GM19035 (cell line): ENCODE measurements at regions not wholly inside any gene's neighbourhood (a gene's known extent, or its start where the extent isn't known, plus 50 kb on each side); places are given as distances from the start of the nearest gene placed in this dataset.
"Not testable (repeated sequence)": the region's sequence is repeated elsewhere in the genome, so short reads cannot be mapped to it uniquely, and the experiment has no call there.

Experiments used
- ATAC-seq: cut with Tn5 transposase; IDR thresholded peaks from one replicate; pipeline ENCODE4 v1.9.1; 2021; ENCODE audit not compliant: unreplicated experiment

- no peak for ATAC-seq
Measured at GRCh38 chr1:5603353-5604104, 388.7 kb downstream of the NPHP4 start.

DNA sequence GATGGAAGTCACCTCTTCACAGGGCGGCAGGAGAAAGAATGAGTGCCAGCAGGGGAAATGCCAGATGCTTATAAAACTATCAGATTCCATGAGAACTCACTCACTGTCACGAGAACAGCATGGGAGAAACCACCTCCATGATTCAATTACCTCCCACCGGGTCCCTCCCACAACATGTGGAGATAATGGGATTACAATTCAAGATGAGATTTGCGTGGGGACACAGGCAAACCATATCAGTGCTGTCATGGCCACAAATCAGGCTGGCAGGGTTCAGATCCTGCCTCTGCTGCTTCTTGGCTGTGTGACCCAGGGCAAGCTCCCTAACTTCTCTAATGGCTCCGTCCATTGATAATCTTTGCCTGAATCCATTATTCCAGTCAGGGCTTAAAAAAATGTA lies 389.5 kb downstream of the NPHP4 start:
- ATAC-seq: not testable (repeated sequence)

DNA sequence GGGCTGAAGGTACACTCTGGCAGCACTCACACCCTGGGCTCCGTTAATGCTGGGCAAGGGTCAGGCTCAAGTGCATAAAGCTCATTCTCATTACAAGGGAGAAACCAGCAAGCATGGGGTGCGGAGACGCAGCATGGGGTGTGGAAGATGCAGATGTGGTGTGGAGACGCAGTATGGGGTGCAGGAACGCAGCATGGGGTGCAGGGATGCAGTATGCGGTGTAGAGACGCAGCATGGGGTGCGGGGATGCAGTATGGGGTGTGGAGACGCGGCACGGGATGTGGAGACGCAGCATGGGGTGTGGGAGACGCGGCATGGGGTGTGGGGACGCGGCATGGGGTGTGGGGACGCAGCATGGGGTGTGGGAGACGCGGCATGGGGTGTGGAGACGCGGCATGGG lies 390.7 kb downstream of the NPHP4 start:
- ATAC-seq: no peak

GRCh38 chr1:5599541-5599940 lies 392.7 kb downstream of the NPHP4 start:
- no peak for ATAC-seq

- no peak for ATAC-seq
Measured at GRCh38 chr1:5598824-5599395, 393.3 kb downstream of the NPHP4 start.

DNA sequence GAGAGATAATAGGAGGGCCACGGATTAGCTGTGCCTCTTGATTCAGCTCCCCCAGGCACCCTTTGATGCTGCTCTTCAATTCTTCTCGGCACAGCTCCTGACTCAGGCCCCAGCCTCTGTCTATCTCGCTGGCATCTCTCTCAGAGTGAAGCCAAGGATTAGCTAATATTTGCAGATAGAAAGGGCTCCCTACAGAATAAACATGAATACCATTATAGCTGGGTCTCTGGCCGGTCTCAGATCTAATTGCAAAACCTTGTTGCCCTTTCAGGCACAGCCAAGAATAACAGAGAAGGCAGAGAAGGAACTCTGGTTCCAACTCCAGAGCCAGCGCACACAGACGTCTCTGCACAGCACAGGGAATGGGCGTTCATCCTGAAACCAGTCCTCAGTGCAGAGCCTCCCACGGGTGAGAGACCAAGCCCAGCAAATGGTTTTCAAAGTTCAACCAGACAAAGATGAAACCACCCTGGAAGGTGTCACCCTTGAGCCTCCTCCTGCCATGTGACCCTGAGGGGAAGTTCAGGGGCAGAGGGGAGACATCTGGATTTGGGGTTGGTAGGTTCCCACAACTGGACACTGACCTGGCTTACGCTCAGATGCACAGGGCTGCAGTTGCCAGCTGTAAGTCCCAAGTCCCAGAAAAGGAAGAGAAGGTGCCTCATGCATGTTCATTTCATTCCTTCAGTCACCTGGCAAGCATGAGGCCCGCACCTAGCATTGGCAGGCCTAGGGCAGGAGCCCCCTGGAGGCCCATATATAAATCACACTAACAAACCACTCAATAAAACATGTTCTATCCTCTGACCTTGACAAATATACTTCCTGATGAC lies 394.0 kb downstream of the NPHP4 start:
- ATAC-seq: no peak

DNA sequence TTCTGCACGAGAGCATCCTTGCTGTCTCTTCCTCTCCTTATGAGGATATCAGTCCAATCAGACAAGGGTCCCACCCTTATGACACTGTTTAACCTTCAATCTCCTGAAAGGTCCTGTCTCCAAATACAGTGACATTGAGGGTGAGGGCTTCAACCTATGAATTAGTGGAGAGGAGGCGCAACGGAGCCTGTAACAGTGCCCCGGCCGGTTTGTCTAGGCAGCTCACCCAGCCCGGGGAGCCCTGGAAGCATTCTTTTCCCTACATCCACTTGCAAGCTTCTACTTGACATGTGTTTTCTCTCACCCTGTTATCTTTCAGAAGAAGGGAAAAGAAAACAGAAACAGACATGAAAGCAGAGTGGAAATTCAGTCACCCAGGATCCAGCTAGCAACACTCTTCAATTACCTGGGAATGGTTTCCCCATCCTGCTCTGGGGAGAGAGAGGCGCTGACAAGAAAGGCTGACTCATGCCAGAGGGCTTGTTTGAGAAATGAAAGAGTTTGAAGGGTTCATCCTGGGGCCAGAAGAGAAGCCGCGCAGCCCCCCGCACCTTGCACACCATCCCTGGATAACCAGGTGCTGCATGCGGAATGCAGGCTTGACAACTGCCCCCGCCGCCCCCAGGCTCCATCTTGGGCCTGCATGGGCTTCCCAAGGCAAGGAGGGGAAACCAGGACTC lies 394.9 kb downstream of the NPHP4 start:
- ATAC-seq: no peak

GRCh38 chr1:5596651-5597050 lies 395.6 kb downstream of the NPHP4 start:
- no peak for ATAC-seq

DNA sequence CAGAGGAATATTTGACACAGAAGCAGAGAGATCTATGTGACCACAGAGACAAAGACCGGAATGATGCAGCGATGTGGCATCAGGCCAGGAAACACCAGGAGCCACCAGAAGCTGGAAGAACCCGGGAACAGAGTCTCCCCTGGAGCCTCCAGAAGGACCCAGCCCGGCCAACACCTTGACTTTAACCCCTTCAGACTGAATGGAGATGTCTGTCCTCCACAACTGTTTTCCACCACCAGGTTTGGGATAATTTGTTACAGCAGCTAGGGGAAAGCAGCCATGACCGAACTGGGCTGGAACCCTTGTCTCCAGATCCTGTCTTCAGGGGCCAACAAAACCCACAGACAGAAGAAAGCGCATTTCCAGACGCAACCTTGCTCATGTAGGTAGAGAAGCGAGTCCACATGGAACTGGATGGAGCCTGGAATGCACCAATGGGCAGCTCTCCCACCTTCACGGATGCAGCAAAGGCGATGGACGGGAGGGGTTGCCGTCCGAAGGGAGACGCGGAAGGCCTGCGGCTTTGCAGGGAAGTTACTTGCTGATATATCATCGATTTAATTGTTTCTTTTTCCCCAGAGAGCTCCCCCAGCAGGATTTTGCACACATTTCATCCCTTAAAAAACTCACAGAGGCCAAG lies 396.6 kb downstream of the NPHP4 start:
- no peak for ATAC-seq

DNA sequence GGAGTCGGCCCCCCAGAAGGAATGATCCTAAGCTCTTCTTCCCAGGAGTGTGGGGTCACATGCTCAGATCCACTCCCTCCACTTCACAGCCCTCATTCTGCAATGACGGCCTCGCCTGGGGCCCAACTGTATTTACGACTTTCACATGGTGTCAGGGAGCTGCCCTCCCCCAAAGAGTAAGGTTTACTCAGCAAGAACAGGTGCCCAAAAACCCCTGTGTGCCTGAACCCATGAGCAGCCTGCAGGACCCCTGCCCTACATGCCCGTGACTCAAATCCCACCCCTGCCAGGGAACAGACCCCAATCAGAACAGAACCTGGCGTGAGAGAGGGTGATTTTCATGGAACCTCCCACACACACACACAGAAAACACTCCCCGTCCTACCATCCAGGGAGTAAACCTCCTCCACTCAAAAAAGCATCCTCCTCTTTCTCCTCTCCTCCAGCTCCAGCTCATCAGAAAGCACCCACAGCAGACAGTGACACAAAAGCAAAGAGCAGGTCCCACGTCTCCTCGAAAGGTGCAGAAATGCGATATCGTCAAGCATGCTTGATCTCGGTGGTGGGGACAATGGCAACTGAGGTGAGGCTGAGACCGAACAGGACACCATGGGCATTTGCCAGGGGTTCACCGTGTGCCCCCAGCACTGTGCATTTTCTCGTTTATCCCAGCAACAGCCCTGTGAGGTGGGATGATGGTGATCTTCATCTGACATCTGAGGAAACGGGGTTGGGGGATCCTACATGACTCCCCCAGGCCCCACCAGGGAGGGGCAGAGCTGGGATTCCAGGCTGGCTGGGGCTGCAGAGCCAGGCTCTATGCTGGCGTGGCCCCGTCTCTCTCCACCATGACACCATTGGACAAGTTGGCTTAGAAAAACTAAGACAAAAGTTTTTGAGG lies 397.9 kb downstream of the NPHP4 start:
- no peak for ATAC-seq

- no peak for ATAC-seq
Measured at GRCh38 chr1:5590717-5591116, 401.5 kb downstream of the NPHP4 start.

GRCh38 chr1:5586629-5587028 lies 405.6 kb downstream of the NPHP4 start:
- no peak for ATAC-seq

GRCh38 chr1:5585256-5585655 lies 407.0 kb downstream of the NPHP4 start:
- ATAC-seq: no peak

GRCh38 chr1:5580926-5581325 lies 411.3 kb downstream of the NPHP4 start:
- ATAC-seq: no peak

- no peak for ATAC-seq
Measured at GRCh38 chr1:5579966-5580365, 412.3 kb downstream of the NPHP4 start.

DNA sequence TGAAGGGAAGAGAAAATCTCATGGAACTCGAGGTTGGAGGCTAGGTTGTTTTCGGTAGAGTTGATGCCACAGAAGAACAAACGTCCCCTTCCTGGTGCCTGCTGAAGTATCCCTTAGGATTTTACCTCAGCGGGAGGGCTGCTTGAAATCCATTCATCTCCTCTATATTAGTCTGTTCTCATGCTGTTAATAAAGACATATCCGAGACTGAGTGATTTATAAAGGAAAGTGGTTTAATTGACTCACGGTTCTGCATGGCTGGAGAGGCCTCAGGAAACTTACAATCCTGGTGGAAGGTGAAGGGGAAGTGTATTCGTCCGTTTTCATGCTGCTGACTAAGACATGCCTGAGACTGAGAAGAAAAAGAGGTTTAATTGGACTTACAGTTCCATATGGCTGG lies 413.5 kb downstream of the NPHP4 start:
- ATAC-seq: no peak

GRCh38 chr1:5577255-5578040 lies 414.8 kb downstream of the NPHP4 start:
- no peak for ATAC-seq

DNA sequence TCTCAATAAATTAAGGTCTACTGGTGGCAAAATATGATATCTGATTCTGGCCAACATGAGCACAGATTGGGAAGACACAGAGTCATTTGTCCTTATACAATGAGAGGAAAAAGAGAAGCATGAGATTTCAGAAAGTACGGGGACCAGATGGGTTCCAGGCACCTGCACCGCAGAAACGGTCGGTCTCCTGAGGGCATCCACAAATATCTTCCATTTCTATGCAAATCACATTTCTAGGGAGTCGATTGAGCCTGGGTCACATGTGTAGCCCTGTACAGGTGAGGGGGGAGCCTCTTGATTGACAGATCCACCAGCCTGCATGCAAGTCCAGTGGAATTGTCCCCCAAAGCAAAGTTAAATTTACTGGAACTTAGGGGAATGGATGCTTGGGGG lies 415.6 kb downstream of the NPHP4 start:
- no peak for ATAC-seq

DNA sequence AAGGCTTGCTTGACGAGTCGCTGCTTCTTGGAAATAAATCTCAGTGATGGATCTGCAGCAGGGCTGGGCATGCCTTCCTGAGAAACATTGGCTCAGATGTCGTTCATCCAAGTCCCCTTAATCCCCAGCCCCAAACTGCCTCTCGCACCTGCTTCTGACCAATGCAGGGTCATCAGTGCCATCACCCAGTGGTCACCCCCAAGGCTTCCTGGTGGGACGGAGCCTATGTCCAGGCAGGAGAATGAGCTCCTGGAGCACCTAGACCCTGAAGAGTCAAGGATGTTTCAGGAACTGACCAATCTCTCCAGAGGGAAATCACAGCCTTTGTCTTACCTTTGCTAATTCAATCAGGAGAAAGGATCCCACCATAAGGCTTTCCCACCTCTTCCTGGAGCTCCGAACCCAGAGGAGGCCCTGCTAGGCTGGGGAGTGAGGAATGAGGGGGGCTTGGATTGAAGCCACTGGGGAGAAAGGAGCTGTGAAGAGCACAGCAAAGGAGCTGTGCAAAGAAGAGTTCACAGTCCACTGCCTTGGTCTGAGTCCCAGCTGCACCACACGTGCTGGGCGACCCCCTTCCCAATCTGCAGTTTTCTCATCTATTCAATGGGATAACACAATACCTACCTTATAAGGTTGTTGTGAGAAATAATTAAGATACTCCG lies 416.1 kb downstream of the NPHP4 start:
- no peak for ATAC-seq
